A673 (cell line): ENCODE measurements at regions not wholly inside any gene's neighbourhood (a gene's known extent, or its start where the extent isn't known, plus 50 kb on each side); places are given as distances from the start of the nearest gene placed in this dataset.

ENCODE experiments used
- BruUV-seq: library from RNA; stranded (reverse); fragments of 400-500 nt; replicated peaks from 2 replicates; lab custom pipeline; 2021; lab: Mats Ljungman, UMichigan
- CTCF ChIA-PET: fragments of 300-600 bp; sonication (Branson Sonifier 250); formaldehyde crosslinking; loops from one replicate; lab custom pipeline; 2022; ENCODE audit warnings: antibody characterized with exemption; lab: Charles Lee
- POLR2A ChIA-PET: fragments of 300-600 bp; sonication (Branson Sonifier 250); formaldehyde crosslinking; loops from one replicate; lab custom pipeline; 2022; ENCODE audit warnings: antibody characterized with exemption; ENCODE audit not compliant: low non-redundant PET; lab: Charles Lee
- DNase-seq: peaks from one replicate; pipeline ENCODE4 v3.0.0-alpha.2; 2015; ENCODE audit warnings: low spot score
- H3K27ac ChIP-seq: fragments of 200-600 bp; sonication (generic); 2 replicates; pipeline ENCODE4 v1.5.1; 2016; ENCODE audit warnings: mixed run types, low read depth, mild to moderate bottlenecking, mixed read lengths, antibody characterized with exemption, low read length; ENCODE audit not compliant: poor library complexity, severe bottlenecking
- H3K27me3 ChIP-seq: fragments of 200-600 bp; sonication (generic); replicated peaks from 2 replicates; pipeline ENCODE4 v1.6.1; 2017; ENCODE audit warnings: mixed run types, low read depth, mild to moderate bottlenecking, mixed read lengths, antibody characterized with exemption, low read length; ENCODE audit not compliant: insufficient read depth, poor library complexity
- H3K36me3 ChIP-seq: fragments of 200-600 bp; sonication (generic); 2 replicates; pipeline ENCODE4 v1.6.1; 2016; ENCODE audit warnings: mixed run types, mild to moderate bottlenecking, mixed read lengths, antibody characterized with exemption, low read length; ENCODE audit not compliant: insufficient read depth, poor library complexity, severe bottlenecking
- H3K4me1 ChIP-seq: fragments of 200-600 bp; sonication (generic); 2 replicates; pipeline ENCODE4 v1.6.1; 2017; ENCODE audit warnings: mixed run types, mild to moderate bottlenecking, mixed read lengths, antibody characterized with exemption, low read length; ENCODE audit not compliant: insufficient read depth, poor library complexity, severe bottlenecking
- H3K4me3 ChIP-seq: fragments of 200-600 bp; sonication (generic); 2 replicates; pipeline ENCODE4 v1.5.1; 2016; ENCODE audit warnings: low read depth, mixed run types, mild to moderate bottlenecking, mixed read lengths, low read length; ENCODE audit not compliant: poor library complexity, severe bottlenecking
- H3K9me3 ChIP-seq: fragments of 200-600 bp; sonication (generic); 2 replicates; pipeline ENCODE4 v1.6.1; 2016; ENCODE audit warnings: mixed run types, low read depth, mild to moderate bottlenecking, mixed read lengths, antibody characterized with exemption, low read length; ENCODE audit not compliant: poor library complexity, severe bottlenecking
- CTCF ChIP-seq: fragments of 300-800, 200-600 bp; sonication (generic); conservative IDR thresholded peaks from 2 replicates; pipeline ENCODE4 v1.5.1; 2017; ENCODE audit warnings: low read depth, mild to moderate bottlenecking, antibody characterized with exemption, low read length, moderate library complexity, mixed read lengths
- EZH2 ChIP-seq: fragments of 200-600 bp; sonication (generic); IDR thresholded peaks from 2 replicates; pipeline ENCODE4 v1.6.1; 2017; ENCODE audit warnings: borderline replicate concordance, low read depth, mild to moderate bottlenecking, mixed read lengths, antibody characterized with exemption, low read length; ENCODE audit not compliant: poor library complexity, severe bottlenecking
- intact Hi-C: fragments of 100-400 bp; cut with micrococcal nuclease; formaldehyde crosslinking; loops from one replicate; pipeline ENCODE4 v1.10.0; 2022; ENCODE audit not compliant: unreplicated experiment

GRCh38 chr7:49127359-49127913, 203.1 kb downstream of the CDC14C start:
- TF ChIP-seq CTCF = no peak
- no peak for TF ChIP-seq EZH2
- ChIA-PET CTCF (no interaction called here), POLR2A (no interaction called here)
- intact Hi-C loops = no loop called here
- Histone ChIP-seq H3K36me3 (no peaks in the 10 kb centered on the region), H3K4me3 (no peak overlapping the region), H3K27me3 (no peaks in the 10 kb centered on the region), H3K4me1 (no peaks in the 10 kb centered on the region), H3K9me3 (no peaks in the 10 kb centered on the region), H3K27ac (no peak overlapping the region)
- BruUV-seq = no TSS peak
- no peak for DNase-seq

GRCh38 chr7:49137978-49138377, 213.6 kb downstream of the CDC14C start:
- Histone ChIP-seq H3K4me1 (no peaks in the 10 kb centered on the region), H3K9me3 (peaks cover 12% of the 10 kb centered on the region), H3K27ac (no peak overlapping the region), H3K4me3 (no peak overlapping the region), H3K36me3 (no peaks in the 10 kb centered on the region), H3K27me3 (no peaks in the 10 kb centered on the region)
- no peak for DNase-seq
- ChIA-PET CTCF (no interaction called here), POLR2A (no interaction called here)
- intact Hi-C loops = no loop called here
- BruUV-seq = no TSS peak
- TF ChIP-seq CTCF (no peak), EZH2 (no peak)

GRCh38 chr7:49150486-49150885, 226.1 kb downstream of the CDC14C start:
- POLR2A ChIA-PET = no interaction called here
- BruUV-seq = no TSS peak
- CTCF ChIA-PET = no interaction called here
- H3K9me3 ChIP-seq = no peaks in the 10 kb centered on the region
- no peaks in the 10 kb centered on the region for H3K27me3 ChIP-seq
- intact Hi-C loops = no loop called here
- no peak for TF ChIP-seq CTCF
- no peak for TF ChIP-seq EZH2
- H3K36me3 ChIP-seq = no peaks in the 10 kb centered on the region
- no peak overlapping the region for H3K27ac ChIP-seq
- H3K4me3 ChIP-seq = no peak overlapping the region
- no peaks in the 10 kb centered on the region for H3K4me1 ChIP-seq
- no peak for DNase-seq
